GM12878 (cell line): ENCODE measurements at regions not wholly inside any gene's neighbourhood (a gene's known extent, or its start where the extent isn't known, plus 50 kb on each side); places are given as distances from the start of the nearest gene placed in this dataset.

ENCODE experiments used
- ATAC-seq: fragments of 200-7000 bp; cut with Tn5 transposase; 3 replicates; pipeline ENCODE4 v1.9.1; 2020; ENCODE audit warnings: mild to moderate bottlenecking, moderate library complexity
- BruUV-seq: library from RNA; stranded (reverse); fragments of 400-500 nt; replicated peaks from 2 replicates; lab custom pipeline; 2021; lab: Mats Ljungman, UMichigan
- CTCF ChIA-PET: fragments of 300-600 bp; sonication (Branson Sonifier 250); formaldehyde crosslinking; extraction: SDS; loops from one replicate; lab custom pipeline; 2021; ENCODE audit warnings: inconsistent platforms; lab: Yijun Ruan, JAX
- POLR2A ChIA-PET: fragments of 350-600 bp; formaldehyde crosslinking; extraction: SDS; loops from one replicate; lab custom pipeline; 2021; ENCODE audit warnings: inconsistent platforms; lab: Charles Lee
- RAD21 ChIA-PET: fragments of 300-600 bp; sonication (Branson Sonifier 250); formaldehyde crosslinking; loops from one replicate; lab custom pipeline; 2023; ENCODE audit warnings: antibody characterized with exemption; ENCODE audit not compliant: unreplicated experiment; lab: Charles Lee
- SMC1A ChIA-PET: fragments of 300-600 bp; sonication (Branson Sonifier 250); formaldehyde crosslinking; loops from one replicate; lab custom pipeline; 2023; ENCODE audit not compliant: unreplicated experiment, uncharacterized antibody; lab: Charles Lee
- DNase-seq: peaks from one replicate; pipeline ENCODE4 v3.0.0-alpha.2; 2011; ENCODE audit warnings: low read depth, low spot score
- FAIRE-seq: peaks from 3 replicates; lab custom pipeline; 2011; peaks lifted over from hg19 to GRCh38; lab: Jason Lieb, UNC
- H2AFZ ChIP-seq: 2 replicates; pipeline ENCODE4 v1.6.0; 2011; ENCODE audit warnings: low read depth, low read length, control low read depth; ENCODE audit not compliant: control insufficient read depth
- H3K27ac ChIP-seq: 2 replicates; pipeline ENCODE4 v1.5.1; 2011; ENCODE audit warnings: control low read depth; ENCODE audit not compliant: control insufficient read depth, insufficient read depth
- H3K27me3 ChIP-seq, 2 experiments: replicated peaks in 1 of 2; 2 replicates each; pipeline versions ENCODE4 v1.6.0 to v1.6.1; 2011; ENCODE audit warnings: low read length in 1 of 2; ENCODE audit not compliant: control insufficient read depth in 2 of 2, insufficient read depth in 2 of 2
- H3K36me3 ChIP-seq, 2 experiments: 2 replicates each; pipeline ENCODE4 v1.5.1; 2011; ENCODE audit warnings: low read length in 1 of 2; ENCODE audit not compliant: control insufficient read depth in 2 of 2, insufficient read depth in 2 of 2
- H3K4me1 ChIP-seq: 2 replicates; pipeline ENCODE4 v1.6.1; 2011; ENCODE audit warnings: mild to moderate bottlenecking, low read length, moderate library complexity, mixed read lengths; ENCODE audit not compliant: control insufficient read depth, insufficient read depth
- H3K4me2 ChIP-seq: 2 replicates; pipeline ENCODE4 v1.6.0; 2011; ENCODE audit warnings: control low read depth; ENCODE audit not compliant: control insufficient read depth, insufficient read depth
- H3K4me3 ChIP-seq: fragments of 200-600 bp; sonication (generic); 2 replicates; pipeline ENCODE4 v1.5.1; 2016
- H3K79me2 ChIP-seq: 2 replicates; pipeline ENCODE4 v1.6.0; 2011; ENCODE audit warnings: low read length; ENCODE audit not compliant: control insufficient read depth, insufficient read depth
- H3K9ac ChIP-seq: 2 replicates; pipeline ENCODE4 v1.8.0; 2011; ENCODE audit warnings: low read length, control low read depth, mixed read lengths; ENCODE audit not compliant: control insufficient read depth, insufficient read depth
- H3K9me3 ChIP-seq: replicated peaks from 3 replicates; pipeline ENCODE4 v1.5.1; 2011; ENCODE audit warnings: mild to moderate bottlenecking, low read length; ENCODE audit not compliant: control insufficient read depth, insufficient read depth
- H4K20me1 ChIP-seq: 2 replicates; pipeline ENCODE4 v1.6.0; 2011; ENCODE audit not compliant: control insufficient read depth, insufficient read depth
- CBFB ChIP-seq: IDR thresholded peaks from 2 replicates; pipeline ENCODE4 v1.6.1; 2016; ENCODE audit warnings: antibody characterized with exemption, low read depth
- CHD1 ChIP-seq: IDR thresholded peaks from 2 replicates; pipeline ENCODE4 v1.6.1; 2012; ENCODE audit warnings: low read depth, low read length, improper control_type of control experiment
- CREM ChIP-seq: IDR thresholded peaks from 2 replicates; pipeline ENCODE4 v1.6.1; 2014; ENCODE audit warnings: antibody characterized with exemption, low read depth
- IRF4 ChIP-seq: IDR thresholded peaks from 2 replicates; pipeline ENCODE4 v1.6.1; 2011; ENCODE audit warnings: low read depth, low read length
- KDM1A ChIP-seq: fragments of 200-600 bp; sonication (generic); IDR thresholded peaks from 2 replicates; pipeline ENCODE4 v1.6.1; 2016; ENCODE audit warnings: borderline replicate concordance
- KLF5 ChIP-seq: fragments of 450-650 bp; IDR thresholded peaks from 2 replicates; pipeline ENCODE4 v1.6.1; 2014; ENCODE audit warnings: mild to moderate bottlenecking; ENCODE audit not compliant: partially characterized antibody
- NBN ChIP-seq: fragments of 450-650 bp; IDR thresholded peaks from 2 replicates; pipeline ENCODE4 v1.6.1; 2016
- NFIC ChIP-seq: IDR thresholded peaks from 2 replicates; pipeline ENCODE4 v1.6.1; 2012; ENCODE audit warnings: low read depth, mild to moderate bottlenecking, inconsistent platforms, low read length, moderate library complexity
- RB1 ChIP-seq: fragments of 450-650 bp; formaldehyde crosslinking; IDR thresholded peaks from 2 replicates; pipeline ENCODE4 v1.6.1; 2017; ENCODE audit warnings: mild to moderate bottlenecking, borderline replicate concordance
- SREBF1 ChIP-seq: IDR thresholded peaks from 2 replicates; pipeline ENCODE4 v1.6.1; 2012; ENCODE audit warnings: mild to moderate bottlenecking, low read length
- SRF ChIP-seq, 2 experiments: IDR thresholded peaks; 2 replicates each; pipeline ENCODE4 v1.6.1; 2011; ENCODE audit warnings: low read depth in 2 of 2, low read length in 2 of 2, mild to moderate bottlenecking in 1 of 2, moderate library complexity in 1 of 2
- SUZ12 ChIP-seq: fragments of 200-600 bp; sonication (generic); IDR thresholded peaks from one replicate; pipeline ENCODE4 v1.6.1; 2018; ENCODE audit warnings: antibody characterized with exemption, mild to moderate bottlenecking; ENCODE audit not compliant: unreplicated experiment
- TARDBP ChIP-seq: IDR thresholded peaks from 2 replicates; pipeline ENCODE4 v1.6.1; 2016; ENCODE audit warnings: borderline replicate concordance
- YY1 ChIP-seq: IDR thresholded peaks from 2 replicates; pipeline ENCODE4 v1.6.1; 2011; ENCODE audit warnings: low read depth, mild to moderate bottlenecking, low read length
- ZNF274 ChIP-seq: IDR thresholded peaks from one replicate; pipeline ENCODE4 v1.8.0; 2011; ENCODE audit not compliant: insufficient read length, insufficient read depth
- in situ Hi-C: fragments of 300-500 bp; cut with MboI; formaldehyde crosslinking; loops from 9 replicates; pipeline ENCODE4 v1.14.3; 2018; ENCODE audit warnings: mixed read lengths
- intact Hi-C: fragments of 100-400 bp; cut with micrococcal nuclease; formaldehyde crosslinking; loops from one replicate; pipeline ENCODE4 v1.14.2; 2022; ENCODE audit not compliant: unreplicated experiment

GRCh38 chr2:228479014-228479413 is 297.5 kb upstream of the SPHKAP start:
- no peaks in the 10 kb centered on the region for H3K27me3 ChIP-seq
- SMC1A ChIA-PET, result no interaction called here
- H4K20me1 ChIP-seq, result no peaks in the 10 kb centered on the region
- DNase-seq, result no peak
- no peak for ATAC-seq
- H3K79me2 ChIP-seq, result no peaks in the 10 kb centered on the region
- TF ChIP-seq YY1 (no peak), NBN (no peak), NFIC (no peak), ZNF274 (no peak), IRF4 (no peak), KDM1A (no peak), KLF5 (no peak), TARDBP (no peak), RB1 (no peak), SRF (IDR thresholded peaks at IDR 0.05; ENCODE audit: low read depth in 2 of 2, low read length in 2 of 2) (no peak), CBFB (no peak), CHD1 (no peak), SUZ12 (no peak), SREBF1 (no peak), CREM (no peak)
- TF ChIP-seq, all 136 proteins: peak for 0
- Histone ChIP-seq H3K9ac (no peak overlapping the region), H3K4me1 (no peaks in the 10 kb centered on the region), H3K9me3 (no peaks in the 10 kb centered on the region), H3K27ac (no peak overlapping the region), H2AFZ (no peak overlapping the region), H3K4me3 (no peak overlapping the region), H3K36me3 (no peaks in the 10 kb centered on the region), H3K4me2 (no peak overlapping the region)
- no peak for FAIRE-seq
- ChIA-PET POLR2A (no interaction called here), RAD21 (no interaction called here), CTCF (no interaction called here)
- BruUV-seq, result no TSS peak
- in situ Hi-C loops, result no loop called here
- intact Hi-C loops, result no loop called here
